ENCODE measurements at regions not wholly inside any gene's neighbourhood (a gene's known extent, or its start where the extent isn't known, plus 50 kb on each side); places are given as distances from the start of the nearest gene placed in this dataset.

DNA sequence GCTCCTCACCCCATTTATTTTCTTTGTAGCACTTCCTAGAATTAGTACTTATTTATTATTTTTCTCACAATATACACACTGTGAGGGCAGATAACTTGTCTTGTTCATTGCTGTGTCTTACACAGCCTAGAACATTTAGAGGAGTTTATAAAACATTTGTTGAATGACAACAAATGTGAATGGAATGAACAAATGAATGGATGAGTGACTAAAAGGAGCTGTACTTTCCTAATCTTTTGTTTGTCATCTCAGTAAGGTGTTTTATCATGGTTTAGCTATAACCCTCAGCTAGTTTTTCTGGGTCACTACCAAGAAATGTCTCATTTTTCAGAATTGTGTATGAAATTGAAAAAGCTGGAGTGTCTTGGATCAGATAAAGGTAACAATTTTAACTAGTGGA is 239.3 kb upstream of the KCNK2 start:
- Histone ChIP-seq H3K4me2 (ENCODE audit: low read length) (no peak overlapping the region), H3K27me3 (ENCODE audit: low read depth, low read length) (0 out of 2 replicates have a peak, but pooled peaks cover 6% of the 10 kb centered on the region), H4K20me1 (ENCODE audit: insufficient read depth, low read length) (no peaks in the 10 kb centered on the region), H2AFZ (ENCODE audit: low read depth, low read length) (no peak overlapping the region), H3K36me3 (replicated peaks; ENCODE audit: low read depth, low read length) (no peaks in the 10 kb centered on the region), H3K9ac (ENCODE audit: low read length) (no peak overlapping the region), H3K79me2 (ENCODE audit: low read length) (no peaks in the 10 kb centered on the region), H3K4me1 (ENCODE audit: low read length) (no peaks in the 10 kb centered on the region), H3K9me3 (ENCODE audit: insufficient read depth, low read length) (no peaks in the 10 kb centered on the region), H3K27ac (ENCODE audit: low read length) (no peak overlapping the region), H3K4me3 (ENCODE audit: low read length) (no peak overlapping the region)
- no peak for TF ChIP-seq EZH2phosphoT487 (IDR thresholded peaks at IDR 0.05; ENCODE audit: low read depth)
- TF ChIP-seq, protein P1, sequence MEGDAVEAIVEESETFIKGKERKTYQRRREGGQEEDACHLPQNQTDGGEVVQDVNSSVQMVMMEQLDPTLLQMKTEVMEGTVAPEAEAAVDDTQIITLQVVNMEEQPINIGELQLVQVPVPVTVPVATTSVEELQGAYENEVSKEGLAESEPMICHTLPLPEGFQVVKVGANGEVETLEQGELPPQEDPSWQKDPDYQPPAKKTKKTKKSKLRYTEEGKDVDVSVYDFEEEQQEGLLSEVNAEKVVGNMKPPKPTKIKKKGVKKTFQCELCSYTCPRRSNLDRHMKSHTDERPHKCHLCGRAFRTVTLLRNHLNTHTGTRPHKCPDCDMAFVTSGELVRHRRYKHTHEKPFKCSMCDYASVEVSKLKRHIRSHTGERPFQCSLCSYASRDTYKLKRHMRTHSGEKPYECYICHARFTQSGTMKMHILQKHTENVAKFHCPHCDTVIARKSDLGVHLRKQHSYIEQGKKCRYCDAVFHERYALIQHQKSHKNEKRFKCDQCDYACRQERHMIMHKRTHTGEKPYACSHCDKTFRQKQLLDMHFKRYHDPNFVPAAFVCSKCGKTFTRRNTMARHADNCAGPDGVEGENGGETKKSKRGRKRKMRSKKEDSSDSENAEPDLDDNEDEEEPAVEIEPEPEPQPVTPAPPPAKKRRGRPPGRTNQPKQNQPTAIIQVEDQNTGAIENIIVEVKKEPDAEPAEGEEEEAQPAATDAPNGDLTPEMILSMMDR (IDR thresholded peaks at IDR 0.05; ENCODE audit: low read depth, low read length), result no peak

DNA sequence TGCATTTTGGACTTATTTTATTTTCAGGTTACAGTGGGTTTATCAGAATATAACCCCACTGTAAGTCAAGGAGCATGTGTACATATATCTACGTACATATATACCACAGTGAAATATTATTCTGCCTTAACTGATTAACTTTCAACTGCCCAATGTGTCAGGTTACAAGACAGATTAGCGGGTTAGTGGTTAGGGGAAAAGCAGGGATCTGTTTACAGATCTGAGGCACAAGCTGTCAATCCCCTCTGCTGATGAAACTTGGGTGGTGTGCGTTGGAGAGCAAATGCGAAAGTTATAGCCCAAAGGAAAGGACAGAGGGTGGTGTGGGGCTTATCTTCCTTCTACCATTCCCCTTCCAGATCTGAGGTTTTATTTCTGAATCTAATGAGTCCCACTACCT is 238.2 kb upstream of the KCNK2 start:
- Histone ChIP-seq H3K79me2 (ENCODE audit: low read length) (no peaks in the 10 kb centered on the region), H3K4me1 (ENCODE audit: low read length) (no peaks in the 10 kb centered on the region), H3K9ac (ENCODE audit: low read length) (no peak overlapping the region), H3K27ac (ENCODE audit: low read length) (no peak overlapping the region), H3K9me3 (ENCODE audit: insufficient read depth, low read length) (no peaks in the 10 kb centered on the region), H3K4me3 (ENCODE audit: low read length) (no peak overlapping the region), H4K20me1 (ENCODE audit: insufficient read depth, low read length) (no peaks in the 10 kb centered on the region), H3K27me3 (ENCODE audit: low read depth, low read length) (0 out of 2 replicates have a peak, but pooled peaks cover 6% of the 10 kb centered on the region), H2AFZ (ENCODE audit: low read depth, low read length) (no peak overlapping the region), H3K4me2 (ENCODE audit: low read length) (no peak overlapping the region), H3K36me3 (replicated peaks; ENCODE audit: low read depth, low read length) (no peaks in the 10 kb centered on the region)
- TF ChIP-seq, protein P1 (IDR thresholded peaks at IDR 0.05; ENCODE audit: low read depth, low read length), result no peak
- no peak for TF ChIP-seq EZH2phosphoT487 (IDR thresholded peaks at IDR 0.05; ENCODE audit: low read depth)

DNA sequence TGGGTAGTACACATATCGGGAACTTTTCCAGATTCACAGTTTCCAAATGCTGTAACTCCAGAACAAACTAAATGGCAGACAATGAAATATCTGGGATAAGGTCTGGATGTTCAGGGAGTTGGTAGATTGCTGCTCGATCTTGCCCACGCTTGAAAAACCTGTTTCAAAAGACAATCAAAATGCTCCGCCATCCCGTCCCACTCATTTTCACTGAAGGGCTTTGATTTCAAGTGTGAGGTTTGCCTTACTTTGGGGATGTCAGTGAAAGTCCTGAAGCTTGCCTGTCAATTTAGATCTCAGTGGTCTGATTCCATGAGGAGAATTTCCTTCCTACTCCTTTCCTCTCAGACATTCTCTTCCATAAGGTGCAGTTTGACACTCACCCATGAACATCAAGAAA is 236.3 kb upstream of the KCNK2 start:
- no peak overlapping the region for H3K4me3 ChIP-seq (ENCODE audit: low read length)
- no peaks in the 10 kb centered on the region for H3K9me3 ChIP-seq (ENCODE audit: insufficient read depth, low read length)
- H3K27ac ChIP-seq (ENCODE audit: low read length), result no peak overlapping the region
- no peak overlapping the region for H2AFZ ChIP-seq (ENCODE audit: low read depth, low read length)
- no peak overlapping the region for H3K9ac ChIP-seq (ENCODE audit: low read length)
- no peaks in the 10 kb centered on the region for H4K20me1 ChIP-seq (ENCODE audit: insufficient read depth, low read length)
- H3K79me2 ChIP-seq (ENCODE audit: low read length), result no peaks in the 10 kb centered on the region
- H3K4me2 ChIP-seq (ENCODE audit: low read length), result no peak overlapping the region
- TF ChIP-seq EZH2phosphoT487 (IDR thresholded peaks at IDR 0.05; ENCODE audit: low read depth), result no peak
- TF ChIP-seq, protein P1 (IDR thresholded peaks at IDR 0.05; ENCODE audit: low read depth, low read length), result no peak
- no peaks in the 10 kb centered on the region for H3K4me1 ChIP-seq (ENCODE audit: low read length)
- 0 out of 2 replicates have a peak, but pooled peaks cover 6% of the 10 kb centered on the region for H3K27me3 ChIP-seq (ENCODE audit: low read depth, low read length)
- no peaks in the 10 kb centered on the region for H3K36me3 ChIP-seq (replicated peaks; ENCODE audit: low read depth, low read length)

DNA sequence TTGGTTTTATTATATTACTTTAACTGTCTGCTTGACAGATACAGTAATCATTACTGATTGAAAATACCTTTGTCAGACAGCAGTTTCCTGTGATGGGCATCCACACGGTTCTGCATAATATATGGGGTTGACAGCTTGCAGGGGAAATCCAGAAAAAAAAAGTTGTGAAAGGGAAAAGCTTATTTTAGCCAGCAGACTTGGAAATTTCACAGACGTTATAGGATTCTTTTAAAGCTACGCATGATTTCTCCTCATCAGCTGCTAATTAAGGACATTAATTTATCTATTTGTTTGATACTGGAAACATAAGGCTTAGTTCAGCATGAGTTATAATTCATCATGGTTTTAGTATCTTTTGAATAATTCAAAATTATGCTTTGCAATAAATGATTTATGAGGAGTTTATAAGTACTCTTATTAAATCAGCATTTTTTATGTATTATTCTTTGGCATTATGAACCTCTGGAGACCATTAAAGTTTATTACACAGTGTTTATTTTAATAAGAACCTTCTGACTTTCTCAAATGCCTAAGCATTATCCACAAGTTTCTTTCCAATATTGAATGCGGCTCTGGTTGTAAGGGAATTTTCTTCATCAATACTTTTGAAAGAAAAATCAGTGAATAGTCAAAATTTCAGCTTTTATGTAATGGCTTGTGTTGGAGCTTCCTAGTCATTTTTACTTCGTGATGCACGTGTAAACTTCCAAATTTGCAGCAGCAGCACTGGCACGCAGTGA is 235.3 kb upstream of the KCNK2 start:
- no peaks in the 10 kb centered on the region for H3K36me3 ChIP-seq (replicated peaks; ENCODE audit: low read depth, low read length)
- no peak overlapping the region for H3K4me3 ChIP-seq (ENCODE audit: low read length)
- no peaks in the 10 kb centered on the region for H3K27me3 ChIP-seq (ENCODE audit: low read depth, low read length)
- no peaks in the 10 kb centered on the region for H3K9me3 ChIP-seq (ENCODE audit: insufficient read depth, low read length)
- TF ChIP-seq EZH2phosphoT487 (IDR thresholded peaks at IDR 0.05; ENCODE audit: low read depth), result no peak
- TF ChIP-seq, protein P1 (IDR thresholded peaks at IDR 0.05; ENCODE audit: low read depth, low read length), result no peak
- H3K79me2 ChIP-seq (ENCODE audit: low read length), result no peaks in the 10 kb centered on the region
- no peak overlapping the region for H3K4me2 ChIP-seq (ENCODE audit: low read length)
- H4K20me1 ChIP-seq (ENCODE audit: insufficient read depth, low read length), result no peaks in the 10 kb centered on the region
- H2AFZ ChIP-seq (ENCODE audit: low read depth, low read length), result no peak overlapping the region
- H3K27ac ChIP-seq (ENCODE audit: low read length), result no peak overlapping the region
- no peak overlapping the region for H3K9ac ChIP-seq (ENCODE audit: low read length)
- H3K4me1 ChIP-seq (ENCODE audit: low read length), result no peaks in the 10 kb centered on the region

Data from OCI-LY3 (cell line).